Gastroesophageal sphincter (tissue), 4 donors: ENCODE measurements at regions not wholly inside any gene's neighbourhood (a gene's known extent, or its start where the extent isn't known, plus 50 kb on each side); places are given as distances from the start of the nearest gene placed in this dataset.

ENCODE experiments used
- ATAC-seq: fragments of 150-250 bp; one replicate; pipeline ENCODE4 v1.9.1; 2016; ENCODE audit warnings: mild to moderate bottlenecking, moderate library complexity
- H3K27ac ChIP-seq, 4 donors: fragments of 200-600 bp; sonication (generic) in 3 of 4; 1 replicate in 3 of 4; 2 replicates in 1 of 4; pipeline ENCODE4 v1.5.1; 2016 to 2019
- H3K27me3 ChIP-seq: fragments of 200-600 bp; sonication (generic); one replicate; pipeline ENCODE4 v1.5.1; 2019
- H3K36me3 ChIP-seq, 2 donors: fragments of 200-600 bp; sonication (generic); one replicate each; pipeline ENCODE4 v1.5.1; 2019; ENCODE audit warnings: control low read depth in 1 of 2
- H3K4me1 ChIP-seq, 3 donors: fragments of 200-600 bp; sonication (generic); 1 replicate in 2 of 3; 2 replicates in 1 of 3; pipeline ENCODE4 v1.5.1; 2016 to 2019; ENCODE audit warnings: control low read depth in 2 of 3
- H3K4me3 ChIP-seq, 2 donors: fragments of 200-600 bp; sonication (generic); one replicate each; pipeline ENCODE4 v1.5.1; 2019; ENCODE audit warnings: mild to moderate bottlenecking in 1 of 2, moderate library complexity in 1 of 2
- H3K9me3 ChIP-seq, 3 donors: fragments of 200-600 bp; sonication (generic); one replicate each; pipeline ENCODE4 v1.5.1; 2017 to 2019; ENCODE audit warnings: control low read depth in 2 of 3
- EP300 ChIP-seq: sonication (generic); formaldehyde crosslinking; IDR thresholded peaks from one replicate; pipeline ENCODE4 v1.6.1; 2017; ENCODE audit warnings: antibody characterized with exemption, mild to moderate bottlenecking
- POLR2A ChIP-seq, 2 donors: fragments of 450-650 bp; IDR thresholded peaks; one replicate each; pipeline ENCODE4 v1.6.1; 2017; ENCODE audit warnings: antibody characterized with exemption in 2 of 2, mild to moderate bottlenecking in 2 of 2, moderate library complexity in 1 of 2
- POLR2AphosphoS5 ChIP-seq: sonication (generic); formaldehyde crosslinking; IDR thresholded peaks from one replicate; pipeline ENCODE4 v1.6.1; 2017; ENCODE audit warnings: antibody characterized with exemption
- WGBS, 2 donors: methylation state at CpG; one replicate each; pipeline ENCODE4 v1.1.5; 2018; ENCODE audit warnings: low coverage in 1 of 2; 5-methylcytosine and 5-hydroxymethylcytosine counted together
- TF ChIP-seq, protein P1 (sequence below), 4 experiments: fragments of 200-600 bp in 2 of 4; fragments of 450-650 bp in 2 of 4; sonication (generic) in 1 of 4; IDR thresholded peaks; one replicate each; pipeline ENCODE4 v1.5.1; 2017 to 2019; ENCODE audit warnings: antibody characterized with exemption in 4 of 4, mild to moderate bottlenecking in 2 of 4, moderate library complexity in 2 of 4

DNA sequence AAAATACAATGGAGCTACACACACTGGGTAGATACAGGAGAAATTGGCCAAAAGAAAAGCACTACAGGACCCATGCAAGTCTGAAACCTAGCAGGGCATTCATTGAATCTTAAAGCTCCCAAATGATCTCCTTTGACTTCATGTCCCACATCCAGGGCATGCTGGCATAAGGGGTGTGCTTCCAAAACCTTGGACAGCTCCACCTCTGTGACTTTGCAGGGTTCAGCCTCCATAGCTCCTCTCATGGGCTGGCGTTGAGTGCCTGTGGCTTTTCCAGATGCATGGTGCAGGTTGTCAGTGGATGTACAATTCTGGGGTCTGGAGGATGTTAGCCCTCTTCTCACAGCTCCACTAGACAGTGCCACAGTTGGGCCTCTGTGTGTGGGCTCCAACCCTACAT lies 626.3 kb upstream of the POT1 start:
- Histone ChIP-seq H3K27ac (no peak overlapping the region), H3K36me3 (no peaks in the 10 kb centered on the region), H3K4me3 (no peak overlapping the region), H3K27me3 (no peaks in the 10 kb centered on the region), H3K9me3 (no peaks in the 10 kb centered on the region), H3K4me1 (no peaks in the 10 kb centered on the region)
- no peak for ATAC-seq
- WGBS, 2 donors, result no CpG with 5 or more reads among the region's 1 CpG
- TF ChIP-seq POLR2AphosphoS5 (no peak), EP300 (no peak), POLR2A (IDR thresholded peaks at IDR 0.05) (no peak)
- TF ChIP-seq, protein P1, sequence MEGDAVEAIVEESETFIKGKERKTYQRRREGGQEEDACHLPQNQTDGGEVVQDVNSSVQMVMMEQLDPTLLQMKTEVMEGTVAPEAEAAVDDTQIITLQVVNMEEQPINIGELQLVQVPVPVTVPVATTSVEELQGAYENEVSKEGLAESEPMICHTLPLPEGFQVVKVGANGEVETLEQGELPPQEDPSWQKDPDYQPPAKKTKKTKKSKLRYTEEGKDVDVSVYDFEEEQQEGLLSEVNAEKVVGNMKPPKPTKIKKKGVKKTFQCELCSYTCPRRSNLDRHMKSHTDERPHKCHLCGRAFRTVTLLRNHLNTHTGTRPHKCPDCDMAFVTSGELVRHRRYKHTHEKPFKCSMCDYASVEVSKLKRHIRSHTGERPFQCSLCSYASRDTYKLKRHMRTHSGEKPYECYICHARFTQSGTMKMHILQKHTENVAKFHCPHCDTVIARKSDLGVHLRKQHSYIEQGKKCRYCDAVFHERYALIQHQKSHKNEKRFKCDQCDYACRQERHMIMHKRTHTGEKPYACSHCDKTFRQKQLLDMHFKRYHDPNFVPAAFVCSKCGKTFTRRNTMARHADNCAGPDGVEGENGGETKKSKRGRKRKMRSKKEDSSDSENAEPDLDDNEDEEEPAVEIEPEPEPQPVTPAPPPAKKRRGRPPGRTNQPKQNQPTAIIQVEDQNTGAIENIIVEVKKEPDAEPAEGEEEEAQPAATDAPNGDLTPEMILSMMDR (IDR thresholded peaks at IDR 0.05), result no peak

DNA sequence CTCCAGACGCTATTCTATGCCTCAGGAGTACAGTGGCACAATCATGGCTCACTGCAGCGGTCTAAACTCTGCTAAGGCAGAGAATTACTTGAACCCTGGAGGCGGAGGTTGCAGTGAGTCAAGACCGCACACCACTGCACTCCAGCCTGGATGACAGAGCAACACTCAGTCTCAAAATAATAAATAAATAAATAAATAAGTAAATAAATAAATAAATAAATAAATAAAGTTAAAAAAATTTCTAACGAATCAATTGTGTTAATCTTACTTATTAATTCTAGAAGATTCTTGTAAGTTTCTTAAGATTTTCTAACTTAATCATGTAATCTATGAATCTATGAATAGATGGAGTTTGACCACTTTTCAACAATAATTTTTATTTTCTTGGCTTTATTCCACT lies 621.4 kb upstream of the POT1 start:
- no peak overlapping the region for H3K4me3 ChIP-seq
- ATAC-seq, result no peak
- no peaks in the 10 kb centered on the region for H3K27me3 ChIP-seq
- TF ChIP-seq, protein P1 (IDR thresholded peaks at IDR 0.05), result no peak
- no peak for TF ChIP-seq POLR2AphosphoS5
- no peak for TF ChIP-seq EP300
- TF ChIP-seq POLR2A (IDR thresholded peaks at IDR 0.05), result no peak
- 89 to 98% methylated on average over 4 to 5 of the region's 5 CpGs for WGBS, 2 donors
- H3K36me3 ChIP-seq, result no peaks in the 10 kb centered on the region
- H3K27ac ChIP-seq, result no peak overlapping the region
- H3K9me3 ChIP-seq, result no peaks in the 10 kb centered on the region
- no peaks in the 10 kb centered on the region for H3K4me1 ChIP-seq

DNA sequence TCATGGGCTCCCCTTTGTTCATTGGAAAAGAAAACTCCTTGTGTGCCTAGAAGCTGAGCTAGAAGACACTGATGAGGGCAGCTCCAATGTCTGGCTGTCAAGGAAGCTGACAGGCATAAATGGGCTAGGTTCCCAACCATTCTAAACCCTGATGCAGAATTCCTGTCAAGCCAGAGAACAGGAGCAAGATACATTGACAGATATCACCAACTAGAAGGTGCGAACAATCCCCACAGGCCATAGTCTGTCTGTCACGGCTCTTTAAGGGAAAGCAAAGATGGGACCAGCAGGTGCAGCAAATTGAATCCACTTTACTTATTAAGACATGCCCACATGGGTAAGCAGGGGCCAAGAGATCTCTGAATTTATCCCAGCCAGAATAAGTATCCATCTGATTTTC lies 617.9 kb upstream of the POT1 start:
- Histone ChIP-seq H3K4me3 (no peak overlapping the region), H3K4me1 (no peaks in the 10 kb centered on the region), H3K27ac (no peak overlapping the region), H3K9me3 (no peaks in the 10 kb centered on the region), H3K27me3 (no peaks in the 10 kb centered on the region), H3K36me3 (no peaks in the 10 kb centered on the region)
- ATAC-seq, result no peak
- WGBS, 2 donors, result 62 to 93% methylated on average over 2 of the region's 2 CpGs
- TF ChIP-seq POLR2AphosphoS5, result no peak

DNA sequence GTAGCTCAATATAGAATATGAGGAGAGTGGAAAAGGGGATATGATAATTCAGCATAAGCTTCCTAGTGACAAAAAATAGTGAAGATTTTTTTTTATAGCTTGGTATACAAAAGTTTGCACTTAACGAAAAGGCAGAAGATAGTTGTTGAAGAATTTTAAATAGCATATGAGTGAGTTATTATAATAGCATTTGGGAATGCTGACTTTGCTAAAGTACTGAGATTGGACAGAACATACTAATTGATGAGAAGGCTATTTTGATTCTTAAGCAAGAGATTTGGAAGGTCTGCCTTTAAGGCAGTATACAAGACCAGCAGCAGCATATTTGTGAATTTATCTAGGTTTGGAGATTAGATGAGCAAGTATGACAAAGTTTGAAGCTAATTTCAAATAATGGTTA lies 600.9 kb upstream of the POT1 start:
- no peaks in the 10 kb centered on the region for H3K9me3 ChIP-seq
- no peaks in the 10 kb centered on the region for H3K4me1 ChIP-seq
- H3K36me3 ChIP-seq, result no peaks in the 10 kb centered on the region
- H3K27me3 ChIP-seq, result no peaks in the 10 kb centered on the region
- no peak overlapping the region for H3K27ac ChIP-seq
- no peak for TF ChIP-seq POLR2AphosphoS5
- TF ChIP-seq POLR2A (IDR thresholded peaks at IDR 0.05), result no peak
- TF ChIP-seq EP300, result no peak
- TF ChIP-seq, protein P1 (IDR thresholded peaks at IDR 0.05), result no peak
- H3K4me3 ChIP-seq, result no peak overlapping the region
- WGBS, 2 donors, result 75 to 80% methylated on average over 1 of the region's 1 CpG
- ATAC-seq, result no peak

DNA sequence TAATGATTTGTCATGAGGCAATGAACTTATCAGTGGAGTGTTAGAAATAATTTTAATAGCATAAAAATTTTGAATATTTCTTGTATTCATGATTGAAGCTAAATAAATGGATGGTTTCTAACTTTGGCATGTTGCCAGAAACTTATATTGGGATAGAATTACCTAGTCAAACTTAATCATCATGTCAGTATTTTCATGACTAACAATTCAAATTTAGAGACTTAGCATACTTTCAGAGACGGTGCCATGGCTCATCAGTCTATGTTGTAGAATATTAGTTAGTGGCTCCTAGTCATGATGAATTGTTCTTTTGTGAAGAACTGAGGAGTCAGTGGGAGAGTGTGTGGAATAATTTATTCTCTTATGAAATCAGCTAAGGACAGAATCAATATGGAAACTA lies 599.6 kb upstream of the POT1 start:
- Histone ChIP-seq H3K36me3 (no peaks in the 10 kb centered on the region), H3K9me3 (no peaks in the 10 kb centered on the region), H3K27me3 (no peaks in the 10 kb centered on the region), H3K4me1 (no peaks in the 10 kb centered on the region), H3K4me3 (no peak overlapping the region), H3K27ac (no peak overlapping the region)
- 50 to 63% methylated on average over 1 of the region's 1 CpG for WGBS, 2 donors
- no peak for ATAC-seq
- TF ChIP-seq EP300 (no peak), POLR2AphosphoS5 (no peak), POLR2A (IDR thresholded peaks at IDR 0.05) (no peak)
- TF ChIP-seq, protein P1 (IDR thresholded peaks at IDR 0.05), result no peak

DNA sequence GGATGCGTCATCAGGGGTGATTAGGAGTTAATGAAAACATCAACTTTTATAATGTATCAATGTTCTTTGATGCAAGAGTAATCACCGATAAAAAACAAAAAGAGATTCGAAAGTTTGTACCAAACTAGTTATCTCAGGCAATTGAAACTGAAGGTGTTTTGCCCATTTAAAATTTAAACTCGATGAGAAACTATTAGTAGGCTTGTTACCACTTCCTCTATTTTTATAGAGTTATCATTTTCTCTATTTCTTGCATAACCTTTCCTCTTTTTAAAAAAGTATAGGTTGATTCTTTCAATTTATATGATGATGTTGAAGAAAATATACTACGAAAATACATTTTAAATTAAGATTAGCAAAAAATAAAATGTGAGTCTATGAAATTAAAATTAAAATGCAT lies 597.3 kb upstream of the POT1 start:
- no peak for ATAC-seq
- Histone ChIP-seq H3K36me3 (no peaks in the 10 kb centered on the region), H3K4me3 (no peak overlapping the region), H3K9me3 (no peaks in the 10 kb centered on the region), H3K27ac (no peak overlapping the region), H3K4me1 (no peaks in the 10 kb centered on the region), H3K27me3 (no peaks in the 10 kb centered on the region)
- TF ChIP-seq EP300, result no peak
- no peak for TF ChIP-seq POLR2A (IDR thresholded peaks at IDR 0.05)
- no peak for TF ChIP-seq POLR2AphosphoS5
- TF ChIP-seq, protein P1 (IDR thresholded peaks at IDR 0.05), result no peak
- WGBS, 2 donors, result 80 to 86% methylated on average over 5 of the region's 5 CpGs
